AG04450 (cell line): ENCODE measurements at regions not wholly inside any gene's neighbourhood (a gene's known extent, or its start where the extent isn't known, plus 50 kb on each side); places are given as distances from the start of the nearest gene placed in this dataset.
"Not testable (repeated sequence)": the region's sequence is repeated elsewhere in the genome, so short reads cannot be mapped to it uniquely, and the experiment has no call there.

Experiments used
- CTCF ChIA-PET: fragments of 300-600, 350-600 bp; formaldehyde crosslinking; extraction: SDS; loops from one replicate; lab custom pipeline; 2022; ENCODE audit warnings: antibody characterized with exemption, inconsistent platforms; lab: Charles Lee
- POLR2A ChIA-PET: fragments of 350-600 bp; formaldehyde crosslinking; extraction: SDS; loops from one replicate; lab custom pipeline; 2021; ENCODE audit warnings: antibody characterized with exemption, inconsistent platforms; lab: Yijun Ruan, JAX
- DNase-seq: peaks from one replicate; pipeline ENCODE4 v3.0.0-alpha.2; 2011; ENCODE audit warnings: low read depth, low spot score
- H3K27ac ChIP-seq: one replicate; pipeline ENCODE4 v1.5.1; 2012; ENCODE audit warnings: low read depth, low read length, control low read depth
- H3K27me3 ChIP-seq: one replicate; pipeline ENCODE4 v1.6.0; 2012; ENCODE audit warnings: low read length; ENCODE audit not compliant: control insufficient read depth, insufficient read depth
- H3K4me3 ChIP-seq: 2 replicates; pipeline ENCODE4 v1.5.1; 2011; ENCODE audit warnings: mild to moderate bottlenecking, low read depth, low read length, control low read depth
- H3K9me3 ChIP-seq: 2 replicates; pipeline ENCODE4 v1.5.1; 2012; ENCODE audit warnings: low read length; ENCODE audit not compliant: control insufficient read depth, insufficient read depth
- CTCF ChIP-seq: IDR thresholded peaks from 2 replicates; pipeline ENCODE4 v1.5.1; 2011; ENCODE audit warnings: low read depth, low read length, control low read depth, inconsistent platforms

- ChIA-PET POLR2A (no interaction called here), CTCF (interaction anchor here (0.9 to 1.6 kb wide), 2 partner anchors 9 to 38 kb away, joined by 4 to 6 read pairs; no protein-coding TSS in a partner anchor)
- no peaks in the 10 kb centered on the region for H3K27me3 ChIP-seq
- H3K4me3 ChIP-seq: no peak overlapping the region
- H3K27ac ChIP-seq: no peak overlapping the region
- TF ChIP-seq CTCF: no peak
- no peaks in the 10 kb centered on the region for H3K9me3 ChIP-seq
- no peak for DNase-seq
These were observed 110.1 kb upstream of the GBE1 start for GRCh38 chr3:81871358-81872155.

- POLR2A ChIA-PET: no interaction called here
- no peaks in the 10 kb centered on the region for H3K27me3 ChIP-seq
- no peaks in the 10 kb centered on the region for H3K9me3 ChIP-seq
- no peak for TF ChIP-seq CTCF
- no peak overlapping the region for H3K4me3 ChIP-seq
- CTCF ChIA-PET: no interaction called here
- DNase-seq: no peak
- H3K27ac ChIP-seq: no peak overlapping the region
These were observed 107.9 kb upstream of the GBE1 start for GRCh38 chr3:81869382-81869781.

GRCh38 chr3:81868597-81868996, 107.2 kb upstream of the GBE1 start:
- Histone ChIP-seq H3K27ac (no peak overlapping the region), H3K27me3 (no peaks in the 10 kb centered on the region), H3K4me3 (no peak overlapping the region), H3K9me3 (no peaks in the 10 kb centered on the region)
- CTCF ChIA-PET: no interaction called here
- no peak for DNase-seq
- POLR2A ChIA-PET: no interaction called here
- TF ChIP-seq CTCF: no peak

- TF ChIP-seq CTCF: no peak
- H3K4me3 ChIP-seq: no peak overlapping the region
- no peaks in the 10 kb centered on the region for H3K27me3 ChIP-seq
- H3K9me3 ChIP-seq: no peaks in the 10 kb centered on the region
- DNase-seq: no peak
- H3K27ac ChIP-seq: no peak overlapping the region
- CTCF ChIA-PET: no interaction called here
- POLR2A ChIA-PET: no interaction called here
These were observed 106.4 kb upstream of the GBE1 start for GRCh38 chr3:81867875-81868274.

- CTCF ChIA-PET: interaction anchor here (1.0 kb wide), 1 partner anchor 198 kb away, joined by 3 read pairs; no protein-coding TSS in a partner anchor
- H3K27ac ChIP-seq, POLR2A ChIA-PET, H3K9me3 ChIP-seq, DNase-seq, H3K4me3 ChIP-seq, H3K27me3 ChIP-seq: not testable (repeated sequence)
These were observed 103.7 kb upstream of the GBE1 start for GRCh38 chr3:81865164-81865563.
